ENCODE measurements at regions not wholly inside any gene's neighbourhood (a gene's known extent, or its start where the extent isn't known, plus 50 kb on each side); places are given as distances from the start of the nearest gene placed in this dataset.

GRCh38 chr12:130080205-130080604 lies 82.1 kb upstream of the FZD10 start:
- H3K4me1 ChIP-seq (ENCODE audit: control insufficient read depth, insufficient read depth, low read length) = no peaks in the 10 kb centered on the region
- no peak overlapping the region for H3K4ac ChIP-seq (ENCODE audit: low read depth, low read length)
- H2AFZ ChIP-seq (replicated peaks; ENCODE audit: low read length, poor library complexity) = no peak overlapping the region
- H3K9me1 ChIP-seq (ENCODE audit: insufficient read depth, low read length) = no peaks in the 10 kb centered on the region
- no peak overlapping the region for H2AK9ac ChIP-seq (replicated peaks; ENCODE audit: low read depth, low read length, poor library complexity)
- no peak overlapping the region for H2BK120ac ChIP-seq (ENCODE audit: low read depth, low read length)
- no peak overlapping the region for H3K27ac ChIP-seq (ENCODE audit: insufficient read depth, low read length)
- no peak overlapping the region for H2BK5ac ChIP-seq (ENCODE audit: low read depth, low read length, poor library complexity, severe bottlenecking)
- H4K91ac ChIP-seq (ENCODE audit: insufficient read depth, low read depth, low read length) = no peak overlapping the region
- no peak overlapping the region for H3K14ac ChIP-seq (replicated peaks; ENCODE audit: low read depth, low read length)
- H3K23ac ChIP-seq (ENCODE audit: low read depth, low read length) = no peak overlapping the region
- no peak overlapping the region for H2BK15ac ChIP-seq (ENCODE audit: low read depth, low read length)
- DNase-seq = no peak
- H3K79me1 ChIP-seq (ENCODE audit: low read depth in 1 of 2, low read length in 2 of 2) = no peaks in the 10 kb centered on the region
- no peak for TF ChIP-seq FOS (IDR thresholded peaks at IDR 0.05; ENCODE audit: low read depth, low read length)
- no peak for TF ChIP-seq CHD1 (IDR thresholded peaks at IDR 0.05; ENCODE audit: low read depth, low read length)
- no peak for TF ChIP-seq CTCF (conservative IDR thresholded peaks at IDR 0.05; ENCODE audit: low read depth, low read length)
- no peak for TF ChIP-seq MXI1 (IDR thresholded peaks at IDR 0.05; ENCODE audit: borderline replicate concordance, low read depth, low read length)
- no peak for TF ChIP-seq BHLHE40 (IDR thresholded peaks at IDR 0.05; ENCODE audit: low read depth, low read length)
- TF ChIP-seq RAD21 (IDR thresholded peaks at IDR 0.05; ENCODE audit: low read length) = no peak
- TF ChIP-seq RFX5 (IDR thresholded peaks at IDR 0.05; ENCODE audit: low read depth, low read length) = no peak
- no peak for TF ChIP-seq POLR2A (IDR thresholded peaks at IDR 0.05; ENCODE audit: low read depth, low read length)
- no peak for TF ChIP-seq NFE2L2 (IDR thresholded peaks at IDR 0.05; ENCODE audit: low read depth, low read length)
- TF ChIP-seq, protein P1, sequence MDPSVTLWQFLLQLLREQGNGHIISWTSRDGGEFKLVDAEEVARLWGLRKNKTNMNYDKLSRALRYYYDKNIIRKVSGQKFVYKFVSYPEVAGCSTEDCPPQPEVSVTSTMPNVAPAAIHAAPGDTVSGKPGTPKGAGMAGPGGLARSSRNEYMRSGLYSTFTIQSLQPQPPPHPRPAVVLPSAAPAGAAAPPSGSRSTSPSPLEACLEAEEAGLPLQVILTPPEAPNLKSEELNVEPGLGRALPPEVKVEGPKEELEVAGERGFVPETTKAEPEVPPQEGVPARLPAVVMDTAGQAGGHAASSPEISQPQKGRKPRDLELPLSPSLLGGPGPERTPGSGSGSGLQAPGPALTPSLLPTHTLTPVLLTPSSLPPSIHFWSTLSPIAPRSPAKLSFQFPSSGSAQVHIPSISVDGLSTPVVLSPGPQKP (IDR thresholded peaks at IDR 0.05; ENCODE audit: borderline replicate concordance, low read depth, low read length) = no peak
- TF ChIP-seq RCOR1 (IDR thresholded peaks at IDR 0.05; ENCODE audit: insufficient replicate concordance, low read length) = no peak
- no peak for TF ChIP-seq MAZ (IDR thresholded peaks at IDR 0.05; ENCODE audit: borderline replicate concordance, low read depth, low read length)
- TF ChIP-seq SMC3 (IDR thresholded peaks at IDR 0.05; ENCODE audit: low read depth, low read length) = no peak
- TF ChIP-seq USF2 (IDR thresholded peaks at IDR 0.05; ENCODE audit: low read depth, low read length) = no peak
- H4K5ac ChIP-seq (ENCODE audit: low read depth, low read length) = no peak overlapping the region
- POLR2A ChIA-PET (ENCODE audit: unreplicated experiment) = no interaction called here
- ATAC-seq (ENCODE audit: low read depth) = no peak
- dilution Hi-C loops (cut with HindIII; ENCODE audit: low sequenced_read_pairs, unreplicated experiment) = no loop called here
- H4K8ac ChIP-seq (ENCODE audit: low read depth in 2 of 2, low read length in 2 of 2) = no peak overlapping the region
- H3K4me3 ChIP-seq (ENCODE audit: insufficient read depth, low read depth, low read length) = no peak overlapping the region
- H3K9me3 ChIP-seq (ENCODE audit: control insufficient read depth, insufficient read depth, low read length) = peaks cover 36% of the 10 kb centered on the region
- no peaks in the 10 kb centered on the region for H4K20me1 ChIP-seq (ENCODE audit: insufficient read depth, low read length)
- H3K9ac ChIP-seq (ENCODE audit: low read depth, low read length) = no peak overlapping the region
- no TSS peak for BruUV-seq (replicated peaks)
- H3K18ac ChIP-seq (ENCODE audit: low read depth, low read length) = no peak overlapping the region
- no peak overlapping the region for H3K4me2 ChIP-seq (ENCODE audit: low read depth, low read length)
- no peak overlapping the region for H3K56ac ChIP-seq (ENCODE audit: extremely low read depth, insufficient read depth, low read length)
- intact Hi-C loops (cut with micrococcal nuclease) = no loop called here
- in situ Hi-C loops (cut with MboI; ENCODE audit: low sequenced_read_pairs) = no loop called here
- no peaks in the 10 kb centered on the region for H3K36me3 ChIP-seq (ENCODE audit: control insufficient read depth, insufficient read depth, low read length)
- H3K27me3 ChIP-seq (ENCODE audit: control insufficient read depth, insufficient read depth, low read length) = no peaks in the 10 kb centered on the region
- H2BK20ac ChIP-seq (ENCODE audit: low read depth, low read length) = no peak overlapping the region
- H2AK5ac ChIP-seq (ENCODE audit: low read depth, low read length) = no peak overlapping the region
- no CpG with 5 or more reads among the region's 6 CpGs for WGBS, 2 experiments (ENCODE audit: extremely low coverage in 2 of 2, insufficient read length in 1 of 2)
- CTCF ChIA-PET = no interaction called here

Measured in IMR-90 (cell line).